Activated CD4-positive, alpha-beta T cell treated with anti-CD3 and anti-CD28 coated beads, Interleukin-2, Interleukin-6, amounts not matched to agents 100 ng/mL and 50 ng/mL, durations not matched to agents 16 hours and 8 hours (primary cell): ENCODE measurements at regions not wholly inside any gene's neighbourhood (a gene's known extent, or its start where the extent isn't known, plus 50 kb on each side); places are given as distances from the start of the nearest gene placed in this dataset.

Source experiments
- DNase-seq: peaks from one replicate; pipeline ENCODE4 v3.0.0-alpha.2; 2020

GRCh38 chr10:16367621-16368292 lies 69.1 kb upstream of the PTER start:
- DNase-seq = no peak

DNA sequence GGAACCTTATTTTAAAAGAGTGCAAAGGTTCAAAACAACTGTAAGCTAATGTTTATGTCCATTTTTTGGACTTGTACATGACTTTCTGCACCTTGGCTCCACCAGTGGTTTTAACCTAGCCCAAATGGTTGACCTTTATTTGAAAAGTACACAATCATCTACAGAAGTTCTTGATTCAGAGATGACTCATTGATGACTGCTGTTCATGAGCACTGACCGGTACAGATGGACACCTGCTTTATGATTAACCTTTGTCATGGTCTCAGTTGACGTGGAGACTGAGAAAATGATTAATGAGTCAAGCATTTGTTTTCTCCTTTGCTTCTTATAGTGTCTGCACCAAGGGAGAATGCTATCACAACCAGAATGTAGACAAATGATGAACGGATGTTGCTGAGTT lies 55.7 kb upstream of the PTER start:
- no peak for DNase-seq

GRCh38 chr10:16384021-16384420 lies 52.8 kb upstream of the PTER start:
- DNase-seq = no peak

- no peak for DNase-seq
These were observed 50.0 kb upstream of the PTER start for GRCh38 chr10:16386855-16387254.
